ENCODE measurements at regions not wholly inside any gene's neighbourhood (a gene's known extent, or its start where the extent isn't known, plus 50 kb on each side); places are given as distances from the start of the nearest gene placed in this dataset.

DNA sequence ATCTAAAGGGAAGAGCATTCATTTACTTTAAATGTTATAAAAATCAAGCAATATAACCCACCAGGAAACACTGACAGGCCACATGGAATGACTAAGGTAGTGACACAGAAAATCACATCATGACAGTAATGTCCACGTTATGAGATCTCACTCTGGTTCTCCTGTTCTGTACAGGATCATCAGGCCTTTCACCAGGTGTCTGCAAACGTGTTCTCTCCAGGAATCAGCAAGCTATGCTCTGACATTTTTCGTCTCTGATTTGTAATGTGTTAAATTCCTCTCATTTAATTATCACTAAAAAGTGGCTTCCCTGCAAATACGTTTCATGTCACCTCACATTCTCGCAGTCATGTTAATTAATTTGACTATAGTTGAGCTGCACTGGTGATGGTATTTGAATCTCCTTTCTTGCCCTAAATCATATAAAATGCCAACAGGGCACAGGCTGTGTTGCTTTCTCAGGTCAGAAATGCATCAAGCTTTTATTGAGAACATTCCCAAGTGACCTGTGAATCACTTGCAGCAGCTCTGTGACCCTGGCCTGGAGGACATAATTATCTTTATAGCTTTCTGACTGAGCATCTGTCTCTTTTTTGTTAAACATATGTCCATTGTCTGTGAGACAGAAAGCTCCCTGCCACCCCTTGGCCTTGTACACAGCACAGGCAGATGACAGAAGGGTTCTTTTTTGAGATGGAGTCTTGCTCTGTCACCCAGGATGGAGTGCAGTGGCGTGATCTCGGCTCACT, 196.2 kb downstream of the DIRAS2 start:
- H3K36me3 ChIP-seq: no peaks in the 10 kb centered on the region
- no peaks in the 10 kb centered on the region for H3K27me3 ChIP-seq
- no peaks in the 10 kb centered on the region for H3K4me1 ChIP-seq
- TF ChIP-seq, protein P1, sequence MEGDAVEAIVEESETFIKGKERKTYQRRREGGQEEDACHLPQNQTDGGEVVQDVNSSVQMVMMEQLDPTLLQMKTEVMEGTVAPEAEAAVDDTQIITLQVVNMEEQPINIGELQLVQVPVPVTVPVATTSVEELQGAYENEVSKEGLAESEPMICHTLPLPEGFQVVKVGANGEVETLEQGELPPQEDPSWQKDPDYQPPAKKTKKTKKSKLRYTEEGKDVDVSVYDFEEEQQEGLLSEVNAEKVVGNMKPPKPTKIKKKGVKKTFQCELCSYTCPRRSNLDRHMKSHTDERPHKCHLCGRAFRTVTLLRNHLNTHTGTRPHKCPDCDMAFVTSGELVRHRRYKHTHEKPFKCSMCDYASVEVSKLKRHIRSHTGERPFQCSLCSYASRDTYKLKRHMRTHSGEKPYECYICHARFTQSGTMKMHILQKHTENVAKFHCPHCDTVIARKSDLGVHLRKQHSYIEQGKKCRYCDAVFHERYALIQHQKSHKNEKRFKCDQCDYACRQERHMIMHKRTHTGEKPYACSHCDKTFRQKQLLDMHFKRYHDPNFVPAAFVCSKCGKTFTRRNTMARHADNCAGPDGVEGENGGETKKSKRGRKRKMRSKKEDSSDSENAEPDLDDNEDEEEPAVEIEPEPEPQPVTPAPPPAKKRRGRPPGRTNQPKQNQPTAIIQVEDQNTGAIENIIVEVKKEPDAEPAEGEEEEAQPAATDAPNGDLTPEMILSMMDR (IDR thresholded peaks at IDR 0.05): no peak
- no peak overlapping the region for H3K27ac ChIP-seq
- no peak overlapping the region for H3K4me3 ChIP-seq
- DNase-seq (ENCODE audit: low spot score in 2 of 2): no peak
- intact Hi-C loops (cut with DNase I): no loop called here
- H3K9me3 ChIP-seq: no peaks in the 10 kb centered on the region

DNA sequence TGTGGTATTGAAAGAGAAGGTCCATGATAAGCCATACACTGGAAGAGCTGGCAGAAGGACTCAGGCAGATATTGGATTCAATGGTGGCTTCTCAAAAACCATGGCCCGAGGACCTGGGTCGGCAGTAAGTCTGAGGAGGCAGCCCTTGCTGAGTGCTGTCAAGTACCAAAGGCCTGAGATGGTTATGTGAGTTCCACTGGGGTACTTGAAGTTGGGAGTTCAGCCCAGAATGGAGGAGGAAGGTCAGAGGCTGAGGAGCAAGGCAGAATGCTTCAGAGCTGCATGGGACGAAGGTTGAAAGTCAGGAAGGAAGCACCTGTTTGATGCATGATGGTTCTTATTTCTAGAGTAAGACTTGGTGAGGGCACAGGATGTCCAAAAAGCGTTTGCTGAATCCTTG, 194.9 kb downstream of the DIRAS2 start:
- intact Hi-C loops (cut with DNase I): no loop called here
- no peaks in the 10 kb centered on the region for H3K27me3 ChIP-seq
- TF ChIP-seq, protein P1 (IDR thresholded peaks at IDR 0.05): no peak

DNA sequence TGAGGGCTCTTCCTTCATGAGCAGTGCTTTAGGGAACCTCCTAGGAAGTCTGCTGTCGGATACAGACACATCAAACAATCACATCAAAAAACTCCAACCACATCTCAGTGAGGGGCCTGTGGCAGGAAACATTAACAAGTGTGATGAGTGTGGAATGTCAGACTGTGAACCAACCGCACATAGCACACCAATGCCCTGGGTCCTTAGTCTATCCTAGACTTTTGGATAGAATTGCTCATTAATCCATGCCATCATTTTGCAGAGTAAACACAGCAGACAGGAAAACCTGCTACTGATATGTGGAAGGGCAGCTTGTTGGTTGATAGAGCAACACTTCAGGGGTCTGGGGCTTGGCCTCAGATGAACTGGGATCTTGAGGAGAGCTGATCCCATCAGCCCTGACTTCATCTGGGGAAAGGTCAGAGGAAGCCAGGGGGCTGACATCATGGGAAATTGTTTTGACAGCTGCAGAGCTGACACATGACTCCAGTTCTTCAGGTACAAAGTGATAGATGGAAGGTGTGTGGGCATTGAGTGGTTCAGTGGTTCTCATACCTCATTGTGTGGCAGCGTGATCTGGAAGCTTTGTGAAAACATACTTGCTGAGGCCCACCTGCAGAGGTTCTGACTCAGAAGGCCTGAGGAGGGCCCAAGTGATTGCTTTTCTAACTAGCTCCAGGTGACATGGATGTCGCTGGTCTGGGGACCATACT, 193.3 kb downstream of the DIRAS2 start:
- Histone ChIP-seq H3K9me3 (no peaks in the 10 kb centered on the region), H3K27ac (no peak overlapping the region), H3K4me3 (no peak overlapping the region), H3K36me3 (no peaks in the 10 kb centered on the region), H3K4me1 (no peaks in the 10 kb centered on the region), H3K27me3 (no peaks in the 10 kb centered on the region)
- no peak for DNase-seq (ENCODE audit: low spot score in 2 of 2)
- intact Hi-C loops (cut with DNase I): no loop called here
- TF ChIP-seq, protein P1 (IDR thresholded peaks at IDR 0.05): no peak

More for the DNA sequence above, 194.9 kb downstream of the DIRAS2 start:
- H3K27ac ChIP-seq: no peak overlapping the region
- H3K4me3 ChIP-seq: no peak overlapping the region
- no peaks in the 10 kb centered on the region for H3K36me3 ChIP-seq
- no peaks in the 10 kb centered on the region for H3K9me3 ChIP-seq
- no peaks in the 10 kb centered on the region for H3K4me1 ChIP-seq
- no peak for DNase-seq (ENCODE audit: low spot score in 2 of 2)

DNA sequence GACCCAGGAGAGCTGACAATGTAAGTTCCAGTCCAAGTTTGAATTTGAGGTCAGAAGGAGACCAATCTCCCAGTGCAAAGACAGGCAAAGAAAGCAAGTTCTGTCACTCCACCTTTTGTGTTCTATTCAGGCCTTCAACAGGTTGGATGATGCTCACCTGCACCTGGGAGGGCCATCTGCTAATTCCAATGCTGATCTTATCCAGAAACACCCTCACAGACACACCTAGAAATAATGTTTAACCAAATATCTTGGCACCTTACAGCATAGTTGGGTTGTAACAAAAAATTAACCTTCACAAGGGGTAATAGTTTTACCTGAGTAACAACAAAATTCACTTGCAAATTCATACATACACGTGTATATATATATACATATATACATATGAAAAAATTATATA, 190.8 kb downstream of the DIRAS2 start:
- DNase-seq (ENCODE audit: low spot score in 2 of 2): no peak
- Histone ChIP-seq H3K36me3 (no peaks in the 10 kb centered on the region), H3K27ac (no peak overlapping the region), H3K9me3 (no peaks in the 10 kb centered on the region), H3K4me1 (no peaks in the 10 kb centered on the region), H3K4me3 (no peak overlapping the region), H3K27me3 (no peaks in the 10 kb centered on the region)
- intact Hi-C loops (cut with DNase I): no loop called here
- TF ChIP-seq, protein P1 (IDR thresholded peaks at IDR 0.05): no peak

DNA sequence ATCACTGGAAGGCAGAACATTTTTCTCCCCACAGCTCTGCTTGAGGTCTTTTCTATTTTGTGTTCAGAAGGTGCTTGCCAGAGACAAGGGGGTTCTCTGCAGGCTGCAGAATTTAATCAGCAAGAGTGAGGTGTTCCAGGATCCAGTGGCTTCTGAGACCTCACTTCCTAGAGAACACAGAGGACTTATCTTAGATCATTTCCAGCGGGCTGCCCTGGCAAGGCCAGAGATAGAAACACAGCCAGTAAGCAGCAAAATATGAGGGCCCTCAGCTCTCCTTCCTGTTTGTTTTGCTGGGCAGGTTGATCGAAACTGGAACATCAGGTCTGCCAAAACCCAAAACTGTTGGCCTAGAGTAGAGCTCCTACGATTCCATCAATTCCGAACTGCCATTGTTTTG, 187.3 kb downstream of the DIRAS2 start:
- TF ChIP-seq, protein P1 (IDR thresholded peaks at IDR 0.05): no peak
- no peaks in the 10 kb centered on the region for H3K4me1 ChIP-seq
- intact Hi-C loops (cut with DNase I): no loop called here
- no peak overlapping the region for H3K4me3 ChIP-seq
- H3K27me3 ChIP-seq: no peaks in the 10 kb centered on the region
- no peak for DNase-seq (ENCODE audit: low spot score in 2 of 2)
- no peaks in the 10 kb centered on the region for H3K9me3 ChIP-seq
- no peaks in the 10 kb centered on the region for H3K36me3 ChIP-seq
- no peak overlapping the region for H3K27ac ChIP-seq

All from ascending aorta (tissue), 2 donors.